RWPE2 (cell line): ENCODE measurements at regions not wholly inside any gene's neighbourhood (a gene's known extent, or its start where the extent isn't known, plus 50 kb on each side); places are given as distances from the start of the nearest gene placed in this dataset.

Experiments
- ATAC-seq: fragments of 200-7000 bp; cut with Tn5 transposase; 3 replicates; pipeline ENCODE4 v1.9.1; 2021; ENCODE audit warnings: low read depth
- DNase-seq: peaks from one replicate; pipeline ENCODE4 v3.0.0-alpha.2; 2020; ENCODE audit warnings: low spot score
- H3K27ac ChIP-seq: fragments of 450-650 bp; 2 replicates; pipeline ENCODE4 v1.5.1; 2017; ENCODE audit warnings: mild to moderate bottlenecking; ENCODE audit not compliant: poor library complexity, severe bottlenecking
- H3K27me3 ChIP-seq: fragments of 250-450 bp; sonication (Bioruptor Pico); 2 replicates; pipeline ENCODE4 v1.5.1; 2021; ENCODE audit warnings: mild to moderate bottlenecking, moderate library complexity; ENCODE audit not compliant: insufficient read depth, poor library complexity, severe bottlenecking
- H3K36me3 ChIP-seq: fragments of 250-450 bp; sonication (Bioruptor Pico); 2 replicates; pipeline ENCODE4 v1.5.1; 2020; ENCODE audit warnings: low read depth, mild to moderate bottlenecking, moderate library complexity
- H3K4me1 ChIP-seq: fragments of 250-450 bp; sonication (Bioruptor Pico); 2 replicates; pipeline ENCODE4 v1.5.1; 2021; ENCODE audit warnings: mild to moderate bottlenecking, moderate library complexity; ENCODE audit not compliant: insufficient read depth, poor library complexity, severe bottlenecking
- H3K4me3 ChIP-seq: fragments of 250-450 bp; sonication (Bioruptor Pico); 2 replicates; pipeline ENCODE4 v1.5.1; 2021; ENCODE audit warnings: mild to moderate bottlenecking, moderate library complexity; ENCODE audit not compliant: severe bottlenecking
- H3K9me3 ChIP-seq: fragments of 250-450 bp; sonication (Bioruptor Pico); 2 replicates; pipeline ENCODE4 v1.5.1; 2021; ENCODE audit warnings: mild to moderate bottlenecking, moderate library complexity; ENCODE audit not compliant: severe bottlenecking
- CTCF ChIP-seq: fragments of 450-650 bp; IDR thresholded peaks from one replicate; pipeline ENCODE4 v1.5.1; 2017; ENCODE audit warnings: mild to moderate bottlenecking, moderate library complexity; ENCODE audit not compliant: poor library complexity, severe bottlenecking

GRCh38 chr1:62386351-62387121, 50.3 kb upstream of the USP1 start:
- peaks cover 10% of the 10 kb centered on the region for H3K4me1 ChIP-seq
- H3K27ac ChIP-seq, result no peak overlapping the region
- no peaks in the 10 kb centered on the region for H3K9me3 ChIP-seq
- no peak for TF ChIP-seq CTCF
- no peaks in the 10 kb centered on the region for H3K27me3 ChIP-seq
- ATAC-seq, result no peak
- no peak for DNase-seq
- no peaks in the 10 kb centered on the region for H3K36me3 ChIP-seq
- H3K4me3 ChIP-seq, result no peak overlapping the region
